Fibroblast of the aortic adventitia (primary cell): ENCODE measurements at regions not wholly inside any gene's neighbourhood (a gene's known extent, or its start where the extent isn't known, plus 50 kb on each side); places are given as distances from the start of the nearest gene placed in this dataset.

Source experiments
- DNase-seq: peaks from one replicate; pipeline ENCODE4 v3.0.0-alpha.2; 2010; ENCODE audit warnings: low read depth
- H3K4me3 ChIP-seq: 2 replicates; pipeline ENCODE4 v1.5.1; 2011; ENCODE audit warnings: low read depth, mild to moderate bottlenecking, control low read depth, low read length, moderate library complexity
- CTCF ChIP-seq: IDR thresholded peaks from 2 replicates; pipeline ENCODE4 v1.5.1; 2011; ENCODE audit warnings: mild to moderate bottlenecking, low read length, control low read depth, inconsistent platforms; ENCODE audit not compliant: insufficient read depth

- no peak for TF ChIP-seq CTCF
- no peak overlapping the region for H3K4me3 ChIP-seq
- no peak for DNase-seq
Observed at GRCh38 chr7:67990003-67990402, 993.4 kb downstream of the TYW1 start.

- no peak overlapping the region for H3K4me3 ChIP-seq
- no peak for DNase-seq
- no peak for TF ChIP-seq CTCF
Observed at GRCh38 chr7:67990716-67991115, 994.1 kb downstream of the TYW1 start.

GRCh38 chr7:67992287-67992686 is 995.7 kb downstream of the TYW1 start:
- H3K4me3 ChIP-seq, result no peak overlapping the region
- no peak for DNase-seq
- no peak for TF ChIP-seq CTCF

GRCh38 chr7:68005992-68006391 is 1009.4 kb downstream of the TYW1 start:
- H3K4me3 ChIP-seq, result no peak overlapping the region
- TF ChIP-seq CTCF, result no peak
- DNase-seq, result no peak

GRCh38 chr7:68006619-68007018 is 1010.0 kb downstream of the TYW1 start:
- no peak overlapping the region for H3K4me3 ChIP-seq
- TF ChIP-seq CTCF, result no peak
- no peak for DNase-seq

- no peak for TF ChIP-seq CTCF
- DNase-seq, result no peak
- H3K4me3 ChIP-seq, result no peak overlapping the region
Observed at GRCh38 chr7:68009716-68010115, 1013.1 kb downstream of the TYW1 start.

- no peak for TF ChIP-seq CTCF
- DNase-seq, result no peak
Observed at GRCh38 chr7:68014031-68014736, 1017.6 kb downstream of the TYW1 start.

More at GRCh38 chr7:68014031-68014736, 1017.6 kb downstream of the TYW1 start:
- H3K4me3 ChIP-seq, result no peak overlapping the region
